Adipocyte (in vitro differentiated cells): ENCODE measurements at regions not wholly inside any gene's neighbourhood (a gene's known extent, or its start where the extent isn't known, plus 50 kb on each side); places are given as distances from the start of the nearest gene placed in this dataset.
"Not testable (repeated sequence)": the region's sequence is repeated elsewhere in the genome, so short reads cannot be mapped to it uniquely, and the experiment has no call there.

ENCODE experiments used
- DNase-seq: peaks from one replicate; pipeline ENCODE4 v3.0.0-alpha.2; 2015; ENCODE audit warnings: low read depth
- H3K27me3 ChIP-seq: replicated peaks from 2 replicates; pipeline ENCODE4 v1.7.0; 2013; ENCODE audit warnings: mild to moderate bottlenecking, low read length, moderate library complexity; ENCODE audit not compliant: control insufficient read depth, insufficient read depth
- H3K36me3 ChIP-seq: 2 replicates; pipeline ENCODE4 v1.7.0; 2013; ENCODE audit warnings: low read length, mild to moderate bottlenecking, moderate library complexity; ENCODE audit not compliant: control insufficient read depth, insufficient read depth, severe bottlenecking
- H3K4me1 ChIP-seq: 2 replicates; pipeline ENCODE4 v1.7.0; 2013; ENCODE audit warnings: mild to moderate bottlenecking, low read length, moderate library complexity; ENCODE audit not compliant: control insufficient read depth, insufficient read depth
- H3K4me3 ChIP-seq: 2 replicates; pipeline ENCODE4 v1.7.0; 2013; ENCODE audit warnings: mild to moderate bottlenecking, low read length, moderate library complexity
- H3K9ac ChIP-seq: 2 replicates; pipeline ENCODE4 v1.7.0; 2013; ENCODE audit warnings: mild to moderate bottlenecking, low read length, moderate library complexity
- H3K9me3 ChIP-seq: 2 replicates; pipeline ENCODE4 v1.7.0; 2013; ENCODE audit warnings: mild to moderate bottlenecking, low read length, moderate library complexity; ENCODE audit not compliant: control insufficient read depth

DNA sequence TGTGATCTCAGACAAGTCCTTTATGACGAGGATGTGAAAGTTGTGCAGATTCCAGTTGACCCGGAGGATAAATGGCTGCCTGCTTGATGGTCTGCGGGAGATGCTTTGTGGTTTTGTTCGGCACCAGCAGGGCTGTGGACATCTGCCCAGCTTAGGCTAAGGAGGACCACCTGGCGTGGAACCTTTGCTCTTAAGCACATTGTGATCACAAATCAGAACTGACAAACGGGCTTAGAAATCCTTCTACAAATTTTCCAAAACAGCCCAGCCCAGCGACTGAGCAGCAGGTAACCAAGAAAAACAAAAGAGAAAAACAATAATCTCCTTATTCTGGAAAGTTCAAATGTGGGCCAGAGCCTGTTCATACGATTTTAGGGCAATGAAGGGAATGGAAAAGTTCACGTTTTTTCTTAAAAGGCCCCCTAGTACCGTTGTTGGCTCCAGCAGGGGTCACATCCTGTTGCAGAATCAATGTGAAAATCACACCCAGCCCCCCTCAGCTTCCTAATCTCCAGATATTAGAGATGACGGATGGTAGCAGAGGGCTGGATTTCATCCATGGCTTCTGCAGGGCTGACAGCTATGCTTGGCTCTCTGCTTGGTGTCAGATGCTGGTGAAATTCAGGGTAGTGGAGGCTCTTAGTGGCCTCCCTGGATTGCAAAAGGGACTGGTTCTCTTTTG, 81.1 kb upstream of the RFLNA start:
- Histone ChIP-seq H3K9me3 (peaks cover 30% of the 10 kb centered on the region), H3K27me3 (peaks cover 12% of the 10 kb centered on the region), H3K4me1 (no peaks in the 10 kb centered on the region), H3K4me3 (no peak overlapping the region), H3K36me3 (no peaks in the 10 kb centered on the region), H3K9ac (no peak overlapping the region)
- DNase-seq = no peak

DNA sequence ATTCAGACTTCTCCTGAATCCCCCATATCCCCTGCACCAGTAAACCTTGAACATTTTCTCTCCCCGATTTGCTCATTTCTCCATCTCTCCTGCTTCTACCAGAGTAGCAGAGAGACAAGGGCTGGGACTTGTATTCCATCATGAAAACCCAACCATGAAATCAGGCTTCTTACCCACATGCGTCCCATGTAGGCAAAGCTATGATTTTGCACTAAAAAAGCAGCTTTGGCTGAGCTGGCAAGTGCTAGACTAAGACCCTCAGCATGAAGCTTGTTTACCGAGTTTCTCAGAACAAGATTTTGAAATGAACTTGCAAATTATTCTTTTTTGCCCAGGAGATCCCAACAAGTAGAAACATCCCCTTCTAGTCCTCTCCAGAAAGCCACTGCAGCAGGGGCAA, 80.3 kb upstream of the RFLNA start:
- Histone ChIP-seq H3K4me3 (no peak overlapping the region), H3K9me3 (peaks cover 32% of the 10 kb centered on the region)

DNA sequence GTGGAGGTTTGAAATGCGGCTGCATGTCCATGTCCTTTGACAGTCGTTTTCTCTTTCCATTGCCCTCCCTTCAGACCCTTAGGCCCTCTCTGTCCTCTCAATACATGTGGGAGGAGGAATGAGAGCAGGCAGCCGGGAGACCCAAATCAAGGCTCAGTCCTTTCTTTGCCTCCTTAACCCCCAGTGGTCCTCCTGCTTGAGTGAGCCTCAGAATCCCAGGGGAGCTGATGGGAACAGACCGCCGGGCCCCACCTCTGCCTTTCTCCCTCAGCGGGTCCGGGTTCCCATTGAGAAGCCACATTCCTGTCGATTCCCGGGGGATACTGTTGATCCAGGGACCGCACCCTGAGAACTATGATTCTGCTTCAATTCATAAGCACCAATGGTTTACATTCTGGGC, 77.9 kb upstream of the RFLNA start:
- H3K36me3 ChIP-seq = no peaks in the 10 kb centered on the region
- no peak overlapping the region for H3K4me3 ChIP-seq
- peaks cover 14% of the 10 kb centered on the region for H3K27me3 ChIP-seq
- DNase-seq = no peak
- no peaks in the 10 kb centered on the region for H3K4me1 ChIP-seq
- H3K9me3 ChIP-seq = peaks cover 37% of the 10 kb centered on the region
- H3K9ac ChIP-seq = no peak overlapping the region

More for the DNA sequence above, 80.3 kb upstream of the RFLNA start:
- Histone ChIP-seq H3K9ac (no peak overlapping the region), H3K36me3 (no peaks in the 10 kb centered on the region), H3K4me1 (no peaks in the 10 kb centered on the region), H3K27me3 (peaks cover 12% of the 10 kb centered on the region)
- no peak for DNase-seq

DNA sequence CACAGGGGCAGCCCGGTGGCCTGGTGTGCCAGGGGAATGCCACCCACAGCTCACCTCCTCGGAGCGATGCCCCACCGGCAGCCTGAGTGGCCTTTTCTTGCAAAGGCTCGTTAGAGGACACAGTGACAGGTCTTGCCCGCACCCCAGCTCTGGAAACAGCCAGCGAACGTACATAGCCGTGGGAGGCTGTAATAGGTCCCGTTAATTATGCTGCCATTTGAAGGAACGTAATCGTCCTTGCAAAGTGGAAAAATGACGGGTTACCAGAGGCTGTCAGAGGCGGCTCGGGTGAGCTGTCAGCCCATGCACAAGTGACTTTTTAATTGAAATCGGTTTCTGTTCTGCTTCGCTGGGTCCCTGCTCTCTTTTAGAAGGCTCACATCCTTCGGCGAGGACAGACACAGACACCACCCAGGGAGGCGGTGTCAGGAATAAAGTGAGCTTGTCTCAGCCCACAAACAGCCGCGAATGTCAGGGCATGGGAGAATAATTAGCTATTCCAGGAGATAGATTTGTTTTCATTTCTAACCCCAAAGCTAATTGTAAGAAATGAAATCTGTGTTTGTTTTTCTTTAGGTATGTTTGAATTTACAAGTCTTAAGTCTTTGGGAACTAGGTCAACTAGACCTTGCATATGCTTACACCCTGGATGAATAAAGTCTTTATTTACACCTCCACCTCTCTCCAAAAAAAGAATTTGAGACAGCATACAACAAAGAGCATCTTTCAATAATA, 77.2 kb upstream of the RFLNA start:
- no peak overlapping the region for H3K4me3 ChIP-seq
- no peak for DNase-seq
- peaks cover 37% of the 10 kb centered on the region for H3K9me3 ChIP-seq

DNA sequence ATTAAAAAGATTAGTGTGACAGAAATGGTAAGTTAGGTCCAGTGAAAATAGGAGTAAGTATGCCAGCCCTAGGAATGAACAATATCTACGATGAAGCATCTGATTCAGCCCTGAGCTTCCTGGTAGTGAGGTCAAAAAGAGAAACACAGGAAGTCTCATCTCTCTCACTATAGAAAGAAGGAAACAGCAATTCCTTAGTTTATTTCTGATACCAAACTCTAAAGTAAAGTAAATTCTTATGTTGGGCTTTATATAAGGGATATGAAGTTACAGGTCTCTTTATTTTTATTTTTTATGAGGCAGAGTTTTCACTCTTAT, 76.7 kb upstream of the RFLNA start:
- H3K36me3 ChIP-seq = no peaks in the 10 kb centered on the region
- no peak overlapping the region for H3K4me3 ChIP-seq
- no peak overlapping the region for H3K9ac ChIP-seq
- no peaks in the 10 kb centered on the region for H3K4me1 ChIP-seq
- peaks cover 35% of the 10 kb centered on the region for H3K9me3 ChIP-seq
- DNase-seq = no peak
- peaks cover 26% of the 10 kb centered on the region for H3K27me3 ChIP-seq

More for the DNA sequence above, 77.2 kb upstream of the RFLNA start:
- Histone ChIP-seq H3K9ac (no peak overlapping the region), H3K36me3 (no peaks in the 10 kb centered on the region), H3K4me1 (no peaks in the 10 kb centered on the region), H3K27me3 (peaks cover 21% of the 10 kb centered on the region)

DNA sequence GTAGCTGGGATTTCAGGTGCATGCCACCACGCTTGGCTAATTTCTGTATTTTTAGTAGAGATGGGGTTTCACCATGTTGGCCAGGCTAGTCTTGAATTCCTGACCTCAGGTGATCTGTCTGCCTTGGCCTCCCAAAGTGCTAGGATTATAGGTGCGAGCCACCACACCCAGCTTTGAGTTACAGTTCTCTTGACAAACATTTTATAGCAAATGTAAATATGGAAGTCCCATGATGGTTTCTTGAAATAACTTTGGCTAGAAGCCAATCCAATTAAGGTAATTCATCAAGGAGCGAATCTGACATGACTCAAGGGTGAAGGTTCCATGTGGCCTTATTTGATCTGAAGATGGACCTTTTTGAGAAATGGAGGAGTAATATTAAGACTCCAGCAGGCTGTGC, 76.2 kb upstream of the RFLNA start:
- Histone ChIP-seq H3K9me3 (peaks cover 32% of the 10 kb centered on the region), H3K27me3 (peaks cover 26% of the 10 kb centered on the region)
- DNase-seq, H3K4me1 ChIP-seq, H3K4me3 ChIP-seq, H3K36me3 ChIP-seq, H3K9ac ChIP-seq: not testable (repeated sequence)

DNA sequence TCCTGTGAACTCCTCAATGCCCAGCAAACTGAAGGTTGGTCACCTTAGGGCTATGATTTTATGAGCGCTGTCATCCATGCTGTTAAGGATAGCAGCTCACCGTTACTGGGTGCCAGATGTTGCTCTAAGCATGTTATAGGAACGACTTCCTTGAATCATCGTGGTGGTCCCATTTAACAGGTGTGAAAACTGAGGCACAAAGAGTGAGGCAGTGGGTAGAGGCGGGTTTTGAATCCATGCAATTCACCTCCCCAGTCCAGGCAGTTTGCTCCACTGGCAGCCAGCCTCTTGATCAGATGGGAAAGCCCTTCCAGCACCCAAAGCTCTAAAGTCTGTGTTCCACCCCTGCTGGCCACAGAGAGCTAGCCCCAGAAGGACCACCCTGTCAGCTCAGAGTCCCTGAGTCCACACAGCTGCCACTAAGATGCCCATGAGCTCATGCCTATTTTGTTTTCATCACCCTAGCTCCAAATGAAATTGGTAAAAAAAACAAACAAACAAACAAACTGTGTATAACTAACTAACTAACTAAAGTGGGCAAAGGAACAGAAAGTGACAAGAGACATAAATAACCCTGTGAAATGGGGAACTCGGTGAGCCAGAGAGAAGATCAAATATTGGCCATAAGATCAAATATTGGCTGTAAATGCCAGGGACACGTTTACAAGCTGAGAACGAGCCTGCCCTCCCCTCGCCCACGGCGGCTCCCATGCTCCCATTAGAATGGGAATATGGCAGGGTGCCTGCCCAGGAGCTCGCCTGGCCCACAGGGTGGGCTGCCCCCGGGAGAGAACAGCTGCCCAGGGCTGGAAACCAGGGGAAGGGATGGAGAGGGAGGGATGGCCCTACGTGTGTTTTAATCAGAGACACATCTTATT, 72.3 kb upstream of the RFLNA start:
- H3K4me1 ChIP-seq = no peaks in the 10 kb centered on the region
- H3K9ac ChIP-seq = no peak overlapping the region
- DNase-seq = no peak
- H3K9me3 ChIP-seq = peaks cover 12% of the 10 kb centered on the region
- H3K4me3 ChIP-seq = no peak overlapping the region
- no peaks in the 10 kb centered on the region for H3K36me3 ChIP-seq
- peaks cover 40% of the 10 kb centered on the region for H3K27me3 ChIP-seq

DNA sequence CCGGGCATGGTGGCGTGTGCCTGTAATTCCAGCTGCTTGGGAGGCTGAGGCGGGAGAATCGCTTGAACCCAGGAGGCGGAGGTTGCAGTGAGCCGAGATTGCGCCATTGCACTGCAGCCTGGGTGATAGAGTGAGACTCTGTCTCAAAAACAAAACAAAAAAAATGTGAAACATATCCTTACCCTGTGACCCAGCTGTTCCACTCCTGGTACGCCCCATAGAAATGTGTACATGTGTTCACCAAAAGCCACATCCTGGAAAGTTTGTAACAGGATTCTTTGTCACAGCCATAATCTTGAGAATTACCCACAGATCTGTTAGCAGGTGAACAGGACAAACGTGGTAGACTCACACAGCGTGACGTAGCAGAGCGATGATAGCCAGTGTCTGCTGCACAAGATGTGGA, 71.2 kb upstream of the RFLNA start:
- H3K36me3 ChIP-seq, H3K4me1 ChIP-seq, DNase-seq, H3K9ac ChIP-seq, H3K4me3 ChIP-seq: not testable (repeated sequence)
- Histone ChIP-seq H3K9me3 (peaks cover 12% of the 10 kb centered on the region), H3K27me3 (peaks cover 36% of the 10 kb centered on the region)

DNA sequence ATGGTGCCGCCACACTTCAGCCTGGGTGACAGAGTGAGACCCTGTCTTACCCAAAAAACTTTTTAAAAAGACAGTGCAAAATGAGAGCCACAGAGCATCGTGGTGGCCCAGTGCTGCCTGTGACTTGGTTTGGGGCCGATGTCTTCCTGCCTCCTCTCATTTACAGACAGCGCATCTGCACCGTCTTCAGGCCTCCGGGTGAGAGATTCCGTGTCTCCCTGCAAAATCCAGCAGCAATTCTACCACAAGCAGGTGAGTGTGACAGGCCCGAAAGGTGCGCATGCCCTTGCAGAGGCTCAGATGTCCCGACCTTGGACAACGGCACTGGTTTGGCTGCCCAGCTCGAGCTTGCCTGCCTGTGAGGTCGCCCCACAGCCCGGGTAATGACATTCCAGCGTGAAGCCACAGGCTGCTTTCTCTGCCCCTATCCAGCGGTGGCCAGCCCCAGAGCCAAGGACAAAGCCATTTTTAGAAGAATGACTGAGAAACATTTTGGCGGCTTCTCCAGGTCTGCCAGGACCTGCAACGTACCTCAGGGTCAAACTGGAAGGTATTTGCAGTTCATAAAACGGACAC, 70.3 kb upstream of the RFLNA start:
- H3K27me3 ChIP-seq = peaks cover 36% of the 10 kb centered on the region
- H3K4me3 ChIP-seq = no peak overlapping the region
- H3K36me3 ChIP-seq = no peaks in the 10 kb centered on the region
- no peaks in the 10 kb centered on the region for H3K4me1 ChIP-seq
- no peak overlapping the region for H3K9ac ChIP-seq
- H3K9me3 ChIP-seq = peaks cover 15% of the 10 kb centered on the region
- DNase-seq = no peak

DNA sequence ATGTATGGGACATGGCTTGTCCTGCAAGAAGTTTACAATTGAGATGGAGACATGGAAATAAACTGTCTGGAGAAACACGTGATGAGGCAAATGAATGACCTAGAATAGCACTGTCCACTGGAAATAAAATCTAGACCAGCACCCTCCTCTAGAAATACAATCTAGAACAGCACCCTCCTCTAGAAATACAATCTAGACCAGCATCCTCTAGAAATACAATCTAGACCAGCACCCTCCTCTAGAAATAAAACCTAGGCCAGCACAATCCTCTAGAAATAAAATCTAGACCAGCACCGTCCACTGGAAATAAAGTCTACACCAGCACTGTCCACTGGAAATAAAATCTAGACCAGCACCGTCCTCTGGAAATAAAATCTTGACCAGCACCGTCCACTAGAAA, 69.2 kb upstream of the RFLNA start:
- no peak for DNase-seq
- no peak overlapping the region for H3K9ac ChIP-seq
- peaks cover 15% of the 10 kb centered on the region for H3K9me3 ChIP-seq
- no peaks in the 10 kb centered on the region for H3K4me1 ChIP-seq
- H3K36me3 ChIP-seq = no peaks in the 10 kb centered on the region
- H3K4me3 ChIP-seq = no peak overlapping the region
- H3K27me3 ChIP-seq = peaks cover 36% of the 10 kb centered on the region
